CD4-positive, alpha-beta T cell (primary cell): ENCODE measurements at regions not wholly inside any gene's neighbourhood (a gene's known extent, or its start where the extent isn't known, plus 50 kb on each side); places are given as distances from the start of the nearest gene placed in this dataset.

Experiments
- ATAC-seq: fragments of 200-7000 bp; cut with Tn5 transposase; one replicate; pipeline ENCODE4 v1.10.0; 2022; ENCODE audit warnings: mild to moderate bottlenecking; ENCODE audit not compliant: poor library complexity
- CTCF ChIA-PET: fragments of 350-600 bp; sonication (Branson Sonifier 250); formaldehyde crosslinking; loops from one replicate; lab custom pipeline; 2021; ENCODE audit warnings: antibody characterized with exemption, inconsistent platforms; lab: Charles Lee
- POLR2A ChIA-PET: fragments of 350-600 bp; sonication (Branson Sonifier 250); formaldehyde crosslinking; loops from one replicate; lab custom pipeline; 2021; ENCODE audit warnings: antibody characterized with exemption, inconsistent platforms; lab: Charles Lee
- DNase-seq, 14 experiments: peaks; one replicate each; pipeline ENCODE4 v3.0.0-alpha.2; 2013 to 2020; ENCODE audit warnings: mixed read lengths in 2 of 14
- H3K27ac ChIP-seq, 2 donors: one replicate each; pipeline versions ENCODE4 v1.5.1 to v1.7.0; 2013; ENCODE audit warnings: low read length in 2 of 2, low read depth in 1 of 2, mild to moderate bottlenecking in 1 of 2
- H3K27me3 ChIP-seq, 2 experiments: 1 replicate in 1 of 2; 2 replicates in 1 of 2; pipeline versions ENCODE4 v1.6.1 to v1.7.0; 2013; ENCODE audit warnings: low read length in 2 of 2, control low read depth in 1 of 2, mild to moderate bottlenecking in 1 of 2, moderate library complexity in 1 of 2; ENCODE audit not compliant: insufficient read depth in 2 of 2, control insufficient read depth in 1 of 2
- H3K36me3 ChIP-seq: one replicate; pipeline ENCODE4 v1.6.1; 2013; ENCODE audit warnings: low read length, control low read depth; ENCODE audit not compliant: insufficient read depth
- H3K4me1 ChIP-seq: one replicate; pipeline ENCODE4 v1.6.1; 2013; ENCODE audit warnings: low read length, control low read depth; ENCODE audit not compliant: insufficient read depth
- H3K4me3 ChIP-seq: one replicate; pipeline ENCODE4 v1.5.1; 2013; ENCODE audit warnings: mild to moderate bottlenecking, low read length, moderate library complexity
- H3K9me3 ChIP-seq, 2 experiments: 1 replicate in 1 of 2; 2 replicates in 1 of 2; pipeline versions ENCODE4 v1.6.1 to v1.7.0; 2013; ENCODE audit warnings: low read length in 2 of 2, mild to moderate bottlenecking in 2 of 2, control low read depth in 1 of 2, moderate library complexity in 1 of 2; ENCODE audit not compliant: control insufficient read depth in 1 of 2, insufficient read depth in 1 of 2
- H3K27ac Mint-ChIP-seq: one replicate; pipeline ENCODE4 v1.8.0; 2020; ENCODE audit warnings: mixed read lengths
- H3K27me3 Mint-ChIP-seq: one replicate; pipeline ENCODE4 v1.8.0; 2021; ENCODE audit warnings: mixed read lengths
- H3K36me3 Mint-ChIP-seq: one replicate; pipeline ENCODE4 v1.8.0; 2021; ENCODE audit warnings: low read depth, mixed read lengths
- H3K4me1 Mint-ChIP-seq: one replicate; pipeline ENCODE4 v1.8.0; 2021; ENCODE audit warnings: low read depth, mixed read lengths
- H3K4me3 Mint-ChIP-seq: one replicate; pipeline ENCODE4 v1.8.0; 2020; ENCODE audit warnings: mild to moderate bottlenecking, mixed read lengths
- H3K9me3 Mint-ChIP-seq: one replicate; pipeline ENCODE4 v1.8.0; 2020; ENCODE audit warnings: mixed read lengths
- intact Hi-C, 2 experiments: fragments of 100-400 bp; cut with DNase I in 1 of 2; cut with micrococcal nuclease in 1 of 2; formaldehyde crosslinking; loops; one replicate each; pipeline versions ENCODE4 v1.15.1 to v1.9.0; 2023 to 2025; cut with DNase I, micrococcal nuclease
- TF ChIP-seq, protein P1 (sequence below): fragments of 200-600 bp; IDR thresholded peaks from one replicate; pipeline ENCODE4 v1.8.0; 2022; ENCODE audit warnings: antibody characterized with exemption, mild to moderate bottlenecking

GRCh38 chrX:10350221-10350620 lies 193.4 kb downstream of the CLCN4 start:
- H3K4me3 ChIP-seq: no peak overlapping the region
- Mint-ChIP-seq H3K36me3 (no peaks in the 10 kb centered on the region), H3K27me3 (no peaks in the 10 kb centered on the region), H3K4me1 (no peaks in the 10 kb centered on the region), H3K27ac (no peak overlapping the region), H3K9me3 (no peaks in the 10 kb centered on the region), H3K4me3 (no peak overlapping the region)
- DNase-seq (no peak), ATAC-seq (no peak)
- ChIA-PET POLR2A (no interaction called here), CTCF (no interaction called here)
- no peaks in the 10 kb centered on the region for H3K9me3 ChIP-seq
- intact Hi-C loops: no loop called here
- TF ChIP-seq, protein P1, sequence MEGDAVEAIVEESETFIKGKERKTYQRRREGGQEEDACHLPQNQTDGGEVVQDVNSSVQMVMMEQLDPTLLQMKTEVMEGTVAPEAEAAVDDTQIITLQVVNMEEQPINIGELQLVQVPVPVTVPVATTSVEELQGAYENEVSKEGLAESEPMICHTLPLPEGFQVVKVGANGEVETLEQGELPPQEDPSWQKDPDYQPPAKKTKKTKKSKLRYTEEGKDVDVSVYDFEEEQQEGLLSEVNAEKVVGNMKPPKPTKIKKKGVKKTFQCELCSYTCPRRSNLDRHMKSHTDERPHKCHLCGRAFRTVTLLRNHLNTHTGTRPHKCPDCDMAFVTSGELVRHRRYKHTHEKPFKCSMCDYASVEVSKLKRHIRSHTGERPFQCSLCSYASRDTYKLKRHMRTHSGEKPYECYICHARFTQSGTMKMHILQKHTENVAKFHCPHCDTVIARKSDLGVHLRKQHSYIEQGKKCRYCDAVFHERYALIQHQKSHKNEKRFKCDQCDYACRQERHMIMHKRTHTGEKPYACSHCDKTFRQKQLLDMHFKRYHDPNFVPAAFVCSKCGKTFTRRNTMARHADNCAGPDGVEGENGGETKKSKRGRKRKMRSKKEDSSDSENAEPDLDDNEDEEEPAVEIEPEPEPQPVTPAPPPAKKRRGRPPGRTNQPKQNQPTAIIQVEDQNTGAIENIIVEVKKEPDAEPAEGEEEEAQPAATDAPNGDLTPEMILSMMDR: no peak
- no peaks in the 10 kb centered on the region for H3K27me3 ChIP-seq
- H3K36me3 ChIP-seq: no peaks in the 10 kb centered on the region
- no peak overlapping the region for H3K27ac ChIP-seq
- no peaks in the 10 kb centered on the region for H3K4me1 ChIP-seq

- H3K36me3 ChIP-seq: no peaks in the 10 kb centered on the region
- no peaks in the 10 kb centered on the region for H3K9me3 ChIP-seq
- ChIA-PET POLR2A (no interaction called here), CTCF (no interaction called here)
- intact Hi-C loops: no loop called here
- TF ChIP-seq, protein P1: no peak
- no peak overlapping the region for H3K4me3 ChIP-seq
- no peak for DNase-seq
- Mint-ChIP-seq H3K27me3 (no peaks in the 10 kb centered on the region), H3K27ac (no peak overlapping the region), H3K4me3 (no peak overlapping the region), H3K4me1 (no peaks in the 10 kb centered on the region), H3K9me3 (no peaks in the 10 kb centered on the region), H3K36me3 (no peaks in the 10 kb centered on the region)
- no peaks in the 10 kb centered on the region for H3K27me3 ChIP-seq
- no peak for ATAC-seq
- H3K27ac ChIP-seq: no peak overlapping the region
- H3K4me1 ChIP-seq: no peaks in the 10 kb centered on the region
Observed at GRCh38 chrX:10350981-10351380, 194.2 kb downstream of the CLCN4 start.

- Mint-ChIP-seq H3K36me3 (no peaks in the 10 kb centered on the region), H3K27ac (no peak overlapping the region), H3K9me3 (no peaks in the 10 kb centered on the region), H3K27me3 (no peaks in the 10 kb centered on the region), H3K4me1 (no peaks in the 10 kb centered on the region), H3K4me3 (no peak overlapping the region)
- Histone ChIP-seq H3K36me3 (no peaks in the 10 kb centered on the region), H3K4me1 (no peaks in the 10 kb centered on the region), H3K27ac (no peak overlapping the region), H3K4me3 (no peak overlapping the region), H3K27me3 (no peaks in the 10 kb centered on the region), H3K9me3 (no peaks in the 10 kb centered on the region)
- ChIA-PET POLR2A (no interaction called here), CTCF (no interaction called here)
- ATAC-seq (no peak), DNase-seq (no peak)
- intact Hi-C loops: no loop called here
- TF ChIP-seq, protein P1: no peak
Observed at GRCh38 chrX:10352536-10352935, 195.8 kb downstream of the CLCN4 start.
